ENCODE measurements at regions not wholly inside any gene's neighbourhood (a gene's known extent, or its start where the extent isn't known, plus 50 kb on each side); places are given as distances from the start of the nearest gene placed in this dataset.
"Not testable (repeated sequence)": the region's sequence is repeated elsewhere in the genome, so short reads cannot be mapped to it uniquely, and the experiment has no call there.

DNA sequence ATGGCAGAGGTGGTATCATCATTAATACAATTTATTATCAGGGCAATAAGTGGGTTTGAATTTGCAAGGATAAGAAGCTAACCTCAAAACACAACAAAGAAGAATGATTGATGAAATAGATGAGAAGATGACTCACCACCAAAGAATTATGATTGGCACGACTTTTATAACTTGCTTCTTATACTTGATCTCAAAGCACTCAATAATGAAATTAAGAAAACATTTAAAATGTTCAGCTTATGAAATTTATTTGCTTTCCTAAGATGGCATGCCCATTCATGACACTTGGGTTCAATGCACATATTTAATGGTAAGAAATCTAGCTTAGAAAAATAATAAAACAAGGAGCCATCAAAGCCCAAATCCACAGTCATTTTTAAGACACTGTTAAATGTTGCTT is 477.5 kb downstream of the GJA1 start:
- no peaks in the 10 kb centered on the region for H3K4me1 Mint-ChIP-seq
- peaks cover 9% of the 10 kb centered on the region for H3K9me3 Mint-ChIP-seq
- no peak for ATAC-seq (ENCODE audit: low read depth)
- H3K27ac Mint-ChIP-seq, result no peak overlapping the region
- no peaks in the 10 kb centered on the region for H3K27me3 Mint-ChIP-seq
- H3K4me3 Mint-ChIP-seq, result no peak overlapping the region
- H3K36me3 Mint-ChIP-seq, result no peaks in the 10 kb centered on the region
- DNase-seq (ENCODE audit: low spot score in 2 of 2), result no peak

DNA sequence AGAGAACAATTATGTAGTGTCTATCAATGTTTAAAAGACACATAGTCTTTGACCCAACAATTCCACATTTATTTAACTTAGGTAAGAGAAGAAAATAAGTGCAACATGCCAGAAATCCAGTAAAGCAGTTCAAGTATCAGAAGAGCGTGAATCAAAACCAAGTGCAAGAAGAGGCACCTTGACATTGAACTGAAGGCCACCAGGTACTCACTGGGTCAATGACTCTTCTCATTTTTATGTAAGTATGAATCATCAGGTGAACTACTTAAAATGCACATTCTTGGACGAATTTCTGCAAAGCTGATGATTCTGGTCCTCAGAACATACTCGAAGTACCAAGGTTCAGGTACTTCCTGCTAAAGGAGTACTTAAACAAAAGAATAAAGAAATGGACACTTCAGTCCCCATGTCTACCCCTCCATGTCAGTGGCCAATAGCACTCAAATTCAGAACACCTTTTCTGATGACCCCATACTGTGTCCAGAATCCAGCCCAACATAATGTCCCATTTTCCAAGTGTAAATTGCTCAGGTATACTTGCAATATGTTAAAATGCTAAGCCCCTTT is 481.9 kb downstream of the GJA1 start:
- H3K27me3 Mint-ChIP-seq, result no peaks in the 10 kb centered on the region
- no peak for ATAC-seq (ENCODE audit: low read depth)
- H3K4me3 Mint-ChIP-seq, result no peak overlapping the region
- no peaks in the 10 kb centered on the region for H3K36me3 Mint-ChIP-seq
- no peaks in the 10 kb centered on the region for H3K9me3 Mint-ChIP-seq
- no peaks in the 10 kb centered on the region for H3K4me1 Mint-ChIP-seq
- no peak overlapping the region for H3K27ac Mint-ChIP-seq
- DNase-seq (ENCODE audit: low spot score in 2 of 2), result no peak

DNA sequence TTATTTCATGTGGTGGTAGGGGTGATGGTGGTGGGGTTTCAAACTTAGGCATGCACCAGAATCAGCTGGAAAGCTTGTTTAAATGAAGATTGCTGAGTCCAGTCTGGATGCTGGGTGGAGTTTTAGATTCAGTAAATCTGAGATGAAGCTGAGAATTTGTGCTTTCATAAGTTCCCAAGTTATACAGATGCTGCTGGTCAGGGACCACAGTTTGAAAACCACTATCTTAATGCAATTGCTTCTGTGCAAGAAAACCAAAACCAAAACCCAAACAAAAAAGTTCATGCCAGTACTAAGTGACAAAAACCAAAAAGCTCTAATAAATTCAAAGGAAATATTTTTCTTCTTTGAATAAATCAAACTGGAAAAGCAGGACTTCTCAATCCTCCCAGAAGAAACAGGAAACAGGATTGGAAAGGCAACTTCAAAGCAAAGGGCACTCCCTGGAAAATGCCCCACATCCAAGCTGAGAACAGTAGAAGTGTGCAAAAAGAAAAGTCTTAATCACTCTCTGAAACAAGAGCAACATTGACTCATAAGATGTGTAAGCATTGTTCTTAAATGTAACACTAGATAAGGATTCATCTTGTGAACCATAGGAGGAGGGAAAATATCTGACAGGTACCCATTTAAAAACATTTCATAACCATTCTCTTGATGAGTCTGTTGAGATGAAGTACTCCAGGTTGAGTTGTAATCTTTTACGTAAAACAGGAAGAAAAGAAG is 481.5 kb upstream of the HSF2 start:
- Mint-ChIP-seq H3K36me3 (no peaks in the 10 kb centered on the region), H3K9me3 (no peaks in the 10 kb centered on the region), H3K27me3 (no peaks in the 10 kb centered on the region), H3K4me3 (no peak overlapping the region), H3K27ac (no peak overlapping the region), H3K4me1 (no peaks in the 10 kb centered on the region)
- DNase-seq (ENCODE audit: low spot score in 2 of 2) (no peak), ATAC-seq (ENCODE audit: low read depth) (no peak)

DNA sequence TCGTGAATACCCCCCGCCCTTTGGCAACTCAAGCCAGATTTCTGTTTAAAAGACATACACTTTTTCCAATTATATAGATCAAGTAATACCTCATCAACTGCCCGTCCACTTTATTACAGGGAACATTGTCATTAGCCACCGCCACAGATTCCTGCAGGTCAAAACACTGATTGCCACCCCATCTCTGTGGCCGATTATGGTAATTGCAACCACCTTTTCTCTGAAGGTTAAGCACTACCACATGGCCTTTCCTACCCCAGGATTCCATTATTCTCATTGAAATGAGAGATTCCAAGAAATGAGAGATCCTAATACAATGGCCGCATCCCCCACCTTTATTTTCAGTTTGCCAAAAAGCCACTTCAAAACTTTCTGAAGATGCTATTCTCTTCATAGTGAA is 478.8 kb upstream of the HSF2 start:
- H3K9me3 Mint-ChIP-seq, result no peaks in the 10 kb centered on the region
- no peaks in the 10 kb centered on the region for H3K36me3 Mint-ChIP-seq
- H3K4me1 Mint-ChIP-seq, result no peaks in the 10 kb centered on the region

DNA sequence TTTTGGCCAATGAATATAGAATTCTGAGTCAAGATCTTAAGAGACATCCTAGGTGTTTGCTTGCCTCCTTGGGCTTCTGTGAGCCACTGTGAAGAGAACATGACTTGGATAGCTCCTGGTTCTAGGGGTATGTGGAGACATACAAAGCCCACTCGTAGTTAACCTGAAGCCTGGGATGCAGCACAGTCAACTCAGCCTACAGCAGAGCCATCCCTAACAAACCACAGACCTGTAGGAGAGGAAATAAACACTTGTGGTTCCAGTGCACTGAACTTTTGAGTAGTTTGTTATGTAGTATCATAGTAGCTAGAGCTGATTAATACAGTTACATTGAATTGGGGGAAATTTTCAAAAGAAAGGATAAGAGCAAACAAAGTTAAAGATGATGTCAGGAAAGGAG is 474.4 kb upstream of the HSF2 start:
- H3K9me3 Mint-ChIP-seq, result no peaks in the 10 kb centered on the region
- no peak overlapping the region for H3K4me3 Mint-ChIP-seq
- no peaks in the 10 kb centered on the region for H3K4me1 Mint-ChIP-seq
- ATAC-seq (ENCODE audit: low read depth), result no peak
- H3K36me3 Mint-ChIP-seq, result no peaks in the 10 kb centered on the region
- DNase-seq (ENCODE audit: low spot score in 2 of 2), result no peak
- H3K27me3 Mint-ChIP-seq, result no peaks in the 10 kb centered on the region
- no peak overlapping the region for H3K27ac Mint-ChIP-seq

More for the DNA sequence above, 478.8 kb upstream of the HSF2 start:
- DNase-seq (ENCODE audit: low spot score in 2 of 2) (no peak), ATAC-seq (ENCODE audit: low read depth) (no peak)
- H3K4me3 Mint-ChIP-seq, result no peak overlapping the region
- no peaks in the 10 kb centered on the region for H3K27me3 Mint-ChIP-seq
- no peak overlapping the region for H3K27ac Mint-ChIP-seq

DNA sequence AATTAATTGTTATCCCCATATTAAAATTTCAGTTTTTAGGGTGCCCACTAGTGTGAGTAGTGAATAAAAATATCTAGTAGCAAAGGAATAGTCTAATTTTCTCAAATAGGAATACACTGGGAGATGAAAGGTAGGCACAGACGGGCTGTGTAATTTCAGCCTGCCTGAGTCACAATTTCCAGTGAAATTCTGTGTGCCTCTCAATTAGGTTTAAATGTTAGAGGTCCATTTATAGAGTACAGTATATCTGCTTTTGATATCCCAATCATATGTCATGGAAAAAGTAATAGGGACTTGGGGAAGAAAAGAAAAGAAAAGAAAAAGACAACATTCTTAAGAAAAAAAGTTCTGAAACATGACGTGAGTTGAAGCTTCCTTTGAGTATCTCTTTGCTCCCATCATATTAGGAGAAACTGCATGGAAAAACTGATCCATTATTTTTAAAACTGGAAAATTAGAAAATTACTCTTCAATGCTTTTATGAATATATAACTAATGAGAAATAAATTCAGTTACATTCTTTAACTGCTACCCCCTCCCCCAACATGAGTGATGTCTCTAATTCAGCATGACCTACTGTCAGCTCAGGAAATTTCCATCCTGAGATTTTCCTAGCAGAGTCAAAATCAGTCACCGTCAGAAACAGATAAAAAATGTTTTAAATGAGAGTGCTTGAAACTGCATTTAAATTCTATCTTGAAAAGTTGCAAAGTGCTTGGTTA is 473.8 kb upstream of the HSF2 start:
- H3K36me3 Mint-ChIP-seq, result no peaks in the 10 kb centered on the region
- no peaks in the 10 kb centered on the region for H3K4me1 Mint-ChIP-seq
- no peaks in the 10 kb centered on the region for H3K9me3 Mint-ChIP-seq
- H3K27me3 Mint-ChIP-seq, result no peaks in the 10 kb centered on the region
- no peak for ATAC-seq (ENCODE audit: low read depth)
- H3K27ac Mint-ChIP-seq, result no peak overlapping the region
- H3K4me3 Mint-ChIP-seq, result no peak overlapping the region
- DNase-seq (ENCODE audit: low spot score in 2 of 2), result no peak

DNA sequence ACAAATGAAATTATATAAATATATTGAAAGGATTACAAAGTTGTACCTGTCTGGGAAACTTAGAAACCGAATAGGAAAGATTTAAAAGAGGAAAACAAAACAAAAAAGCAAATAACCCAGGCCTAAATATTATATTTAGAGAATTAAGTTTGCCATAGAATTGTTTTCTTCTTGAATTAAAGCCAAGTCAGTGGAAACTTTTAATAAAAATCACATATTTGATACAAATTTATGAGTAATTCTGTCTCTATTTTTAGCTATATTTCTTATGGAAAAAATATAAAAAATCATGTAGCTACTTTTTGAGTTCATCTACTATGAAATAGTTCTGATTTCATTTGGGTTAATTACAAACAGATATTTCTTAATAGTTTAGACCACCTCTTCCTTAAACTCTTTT is 470.2 kb upstream of the HSF2 start:
- Mint-ChIP-seq H3K4me1 (no peaks in the 10 kb centered on the region), H3K9me3 (no peaks in the 10 kb centered on the region), H3K4me3 (no peak overlapping the region), H3K36me3 (no peaks in the 10 kb centered on the region), H3K27ac (no peak overlapping the region), H3K27me3 (no peaks in the 10 kb centered on the region)
- no peak for DNase-seq (ENCODE audit: low spot score in 2 of 2)
- ATAC-seq (ENCODE audit: low read depth), result no peak

DNA sequence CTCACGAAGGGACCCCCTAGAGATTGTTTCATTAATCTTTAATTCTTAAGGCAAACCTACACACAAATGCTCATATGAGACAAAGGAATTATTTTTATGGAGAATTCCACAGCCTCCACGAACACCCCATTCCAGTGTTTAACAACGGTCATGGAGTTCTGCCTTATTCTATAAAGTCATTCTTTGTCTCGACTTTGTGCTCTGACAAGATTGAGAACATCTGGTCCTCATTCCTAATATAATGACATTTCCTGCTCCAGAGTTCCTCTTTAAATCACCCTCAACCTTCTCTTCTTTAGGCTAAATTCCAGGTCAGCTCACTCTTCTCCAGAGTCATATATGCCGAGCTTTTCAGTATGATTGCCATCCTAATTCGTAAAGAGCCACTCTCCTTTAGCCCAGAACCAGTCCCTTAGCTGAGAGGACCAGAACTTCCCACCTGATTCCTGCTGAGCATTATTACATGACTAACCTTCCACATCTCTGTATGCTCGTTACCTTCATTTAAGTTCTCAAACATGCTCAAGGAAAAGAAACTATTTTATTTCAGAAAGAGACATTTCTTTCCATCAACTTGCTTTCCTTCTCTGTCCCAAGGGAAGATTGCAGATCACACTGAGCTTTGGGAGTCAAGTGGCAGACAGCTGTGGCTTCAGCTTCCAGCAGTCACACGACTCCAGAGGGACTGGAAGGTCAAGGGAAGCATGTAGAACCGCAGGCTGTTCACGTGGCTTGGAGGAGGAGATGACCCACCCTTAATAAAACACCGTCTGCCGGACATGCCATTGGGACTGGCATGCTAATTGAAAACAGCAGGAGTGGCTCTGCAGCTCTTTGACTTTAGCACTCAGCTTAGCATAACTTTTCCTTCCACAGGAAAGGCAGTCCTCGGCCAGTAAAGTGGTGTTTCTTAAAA is 467.1 kb upstream of the HSF2 start:
- no peaks in the 10 kb centered on the region for H3K36me3 Mint-ChIP-seq
- H3K27ac Mint-ChIP-seq, result no peak overlapping the region

DNA sequence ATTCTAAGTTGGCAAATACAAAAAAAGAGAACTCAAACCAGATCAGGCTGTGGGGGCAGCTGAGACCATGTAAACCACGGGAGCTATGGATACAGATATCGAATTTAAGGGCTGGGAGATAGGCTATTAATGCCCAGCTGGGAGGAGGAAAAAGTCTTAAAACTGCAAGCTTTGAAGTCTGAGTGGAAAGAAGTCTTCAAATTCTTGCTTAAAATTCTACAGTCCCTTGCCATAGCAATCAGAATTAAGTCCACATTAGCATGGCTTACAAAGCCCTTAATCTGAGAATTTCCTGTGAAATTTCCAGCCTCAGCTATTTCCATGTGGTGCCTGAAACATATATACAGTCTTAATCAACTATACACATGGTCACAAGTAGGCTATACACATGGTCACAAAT is 465.0 kb upstream of the HSF2 start:
- H3K36me3 Mint-ChIP-seq, result no peaks in the 10 kb centered on the region
- DNase-seq (ENCODE audit: low spot score in 2 of 2), result no peak
- no peak overlapping the region for H3K4me3 Mint-ChIP-seq

More for the DNA sequence above, 467.1 kb upstream of the HSF2 start:
- H3K4me1 Mint-ChIP-seq, result no peaks in the 10 kb centered on the region
- no peak for DNase-seq (ENCODE audit: low spot score in 2 of 2)
- no peaks in the 10 kb centered on the region for H3K27me3 Mint-ChIP-seq
- no peak overlapping the region for H3K4me3 Mint-ChIP-seq
- no peak for ATAC-seq (ENCODE audit: low read depth)
- H3K9me3 Mint-ChIP-seq, result peaks cover 3% of the 10 kb centered on the region

DNA sequence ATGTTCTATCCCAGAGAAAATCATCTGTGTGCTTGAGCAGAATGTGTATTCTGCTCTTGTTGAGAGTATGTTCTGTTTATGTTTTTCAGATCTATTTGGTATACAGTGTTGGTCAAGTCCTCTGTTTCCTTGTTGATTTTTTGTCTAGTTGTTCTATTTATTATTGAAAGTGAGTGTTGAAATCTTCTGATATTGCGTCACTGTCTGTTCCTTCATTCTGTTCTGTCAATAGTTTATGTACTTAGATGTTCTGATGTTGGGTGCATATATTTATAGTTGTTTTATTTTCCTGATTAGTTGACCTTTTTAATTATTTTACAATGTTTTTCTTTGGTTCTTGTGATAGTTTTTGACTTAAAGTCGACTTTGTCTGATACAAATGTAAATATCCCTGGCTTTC is 458.7 kb upstream of the HSF2 start:
- no peaks in the 10 kb centered on the region for H3K36me3 Mint-ChIP-seq
- no peaks in the 10 kb centered on the region for H3K27me3 Mint-ChIP-seq
- no peak for DNase-seq (ENCODE audit: low spot score in 2 of 2)
- no peak for ATAC-seq (ENCODE audit: low read depth)
- no peak overlapping the region for H3K27ac Mint-ChIP-seq
- no peak overlapping the region for H3K4me3 Mint-ChIP-seq
- no peaks in the 10 kb centered on the region for H3K4me1 Mint-ChIP-seq
- peaks cover 12% of the 10 kb centered on the region for H3K9me3 Mint-ChIP-seq

More for the DNA sequence above, 465.0 kb upstream of the HSF2 start:
- ATAC-seq (ENCODE audit: low read depth), result no peak
- no peaks in the 10 kb centered on the region for H3K4me1 Mint-ChIP-seq
- H3K27me3 Mint-ChIP-seq, result no peaks in the 10 kb centered on the region
- H3K27ac Mint-ChIP-seq, result no peak overlapping the region
- peaks cover 7% of the 10 kb centered on the region for H3K9me3 Mint-ChIP-seq

DNA sequence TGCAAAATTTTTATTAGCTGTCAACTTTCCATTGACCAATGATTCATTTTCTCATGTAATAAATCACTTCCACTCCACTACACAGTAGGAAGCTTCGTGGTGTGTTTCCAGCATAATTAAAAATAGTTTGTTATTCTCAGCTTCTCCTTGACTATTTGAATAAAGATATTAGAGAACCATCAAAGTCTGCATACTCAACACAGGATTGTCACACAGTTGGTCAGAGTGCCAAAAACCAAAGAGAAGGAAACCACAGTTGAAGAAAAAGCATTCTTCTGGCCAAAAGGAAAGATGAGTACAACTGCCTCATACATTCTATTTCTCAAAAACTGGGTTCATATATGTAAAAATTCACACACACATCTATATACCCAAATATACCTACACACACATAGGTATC is 455.1 kb upstream of the HSF2 start:
- H3K27me3 Mint-ChIP-seq, result no peaks in the 10 kb centered on the region
- no peaks in the 10 kb centered on the region for H3K4me1 Mint-ChIP-seq
- DNase-seq (ENCODE audit: low spot score in 2 of 2) (no peak), ATAC-seq (ENCODE audit: low read depth) (no peak)
- no peak overlapping the region for H3K27ac Mint-ChIP-seq
- H3K36me3 Mint-ChIP-seq, result no peaks in the 10 kb centered on the region
- peaks cover 12% of the 10 kb centered on the region for H3K9me3 Mint-ChIP-seq
- H3K4me3 Mint-ChIP-seq, result no peak overlapping the region

DNA sequence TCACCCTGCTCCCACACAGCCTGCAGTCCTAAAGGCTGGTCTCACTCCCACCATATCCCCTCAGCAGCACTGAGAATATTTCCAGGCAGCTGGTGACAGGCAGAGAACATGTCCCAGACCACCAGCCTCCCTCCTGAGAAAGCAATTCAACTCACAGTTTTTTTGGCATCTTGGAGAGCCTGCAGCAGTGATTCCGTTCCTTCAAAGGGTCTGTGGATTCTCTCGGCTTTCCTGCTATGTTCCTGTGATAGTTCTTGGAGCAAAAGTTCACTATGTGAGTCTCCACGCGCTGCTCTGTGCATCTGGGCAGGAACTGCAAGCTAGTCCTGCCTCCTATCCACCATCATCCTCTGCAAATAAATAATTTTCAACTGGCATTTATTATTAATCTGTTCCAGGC is 448.3 kb upstream of the HSF2 start:
- DNase-seq (ENCODE audit: low spot score in 2 of 2), result no peak
- Mint-ChIP-seq H3K9me3 (peaks cover 3% of the 10 kb centered on the region), H3K27me3 (no peaks in the 10 kb centered on the region), H3K4me3 (no peak overlapping the region), H3K27ac (no peak overlapping the region), H3K4me1 (no peaks in the 10 kb centered on the region), H3K36me3 (no peaks in the 10 kb centered on the region)
- ATAC-seq (ENCODE audit: low read depth), result no peak

DNA sequence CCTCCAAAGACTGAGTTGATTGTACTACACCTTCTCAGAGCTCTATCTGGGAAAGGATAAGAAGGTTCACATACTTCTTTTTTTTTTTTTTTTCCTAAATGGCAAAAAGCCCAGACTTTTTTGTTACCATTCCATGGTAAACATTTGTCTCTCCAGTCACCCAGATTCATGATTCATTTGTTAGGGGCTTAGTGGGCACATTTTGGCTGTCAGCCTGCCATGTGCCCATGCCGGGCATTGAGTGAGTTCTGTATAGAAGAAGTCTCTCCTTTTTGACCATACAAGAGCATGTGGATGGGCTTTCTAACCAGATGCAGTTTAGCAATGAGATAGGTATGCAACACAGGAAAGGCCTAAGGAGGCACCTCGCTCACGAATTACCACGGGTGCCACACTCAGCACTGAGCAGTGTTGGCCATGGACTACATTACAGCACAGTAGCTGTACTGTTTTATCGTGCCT is 447.5 kb upstream of the HSF2 start:
- Mint-ChIP-seq H3K36me3 (no peaks in the 10 kb centered on the region), H3K27me3 (no peaks in the 10 kb centered on the region), H3K4me3 (no peak overlapping the region), H3K4me1 (no peaks in the 10 kb centered on the region), H3K27ac (no peak overlapping the region), H3K9me3 (peaks cover 1% of the 10 kb centered on the region)
- DNase-seq (ENCODE audit: low spot score in 2 of 2) (no peak), ATAC-seq (ENCODE audit: low read depth) (no peak)

DNA sequence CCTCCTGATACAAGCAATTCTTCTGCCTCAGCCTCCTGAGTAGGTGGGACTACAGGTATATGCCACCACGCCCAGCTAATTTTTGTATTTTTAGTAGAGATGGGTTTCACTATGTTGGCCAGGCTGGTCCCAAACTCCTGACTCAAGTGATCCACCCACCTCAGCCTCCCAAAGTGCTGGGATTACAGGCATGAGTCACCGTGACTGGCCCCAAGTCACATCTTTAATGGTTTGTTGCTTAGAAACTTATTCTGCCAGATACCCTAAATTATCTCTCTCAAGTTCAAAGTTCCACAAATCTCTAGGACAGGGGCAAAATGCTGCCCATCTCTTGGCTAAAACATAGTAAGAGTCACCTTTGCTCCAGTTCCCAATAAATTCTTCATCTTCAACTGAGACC is 444.1 kb upstream of the HSF2 start:
- H3K9me3 Mint-ChIP-seq, result not testable (repeated sequence)

More for the DNA sequence above, 444.1 kb upstream of the HSF2 start:
- ATAC-seq (ENCODE audit: low read depth); H3K36me3 Mint-ChIP-seq; H3K4me3 Mint-ChIP-seq; H3K27ac Mint-ChIP-seq; H3K4me1 Mint-ChIP-seq; H3K27me3 Mint-ChIP-seq; DNase-seq (ENCODE audit: low spot score in 2 of 2): not testable (repeated sequence)
